Thyroid gland (tissue), 4 donors: ENCODE measurements at regions not wholly inside any gene's neighbourhood (a gene's known extent, or its start where the extent isn't known, plus 50 kb on each side); places are given as distances from the start of the nearest gene placed in this dataset.

Source experiments
- CTCF ChIP-seq, 6 experiments: fragments of 200-600 bp in 3 of 6; fragments of 450-650 bp in 3 of 6; sonication (generic) in 3 of 6; IDR thresholded peaks; one replicate each; pipeline ENCODE4 v1.5.1; 2016 to 2019; ENCODE audit warnings: antibody characterized with exemption in 6 of 6, mild to moderate bottlenecking in 2 of 6, inconsistent platforms in 1 of 6, moderate library complexity in 1 of 6
- POLR2A ChIP-seq, 2 donors: fragments of 450-650 bp; IDR thresholded peaks; one replicate each; pipeline ENCODE4 v1.6.1; 2017; ENCODE audit warnings: antibody characterized with exemption in 2 of 2, mild to moderate bottlenecking in 2 of 2, moderate library complexity in 1 of 2

- TF ChIP-seq CTCF (IDR thresholded peaks at IDR 0.05) (no peak), POLR2A (IDR thresholded peaks at IDR 0.05) (no peak)
Observed at GRCh38 chr6:113524826-113525225, 332.3 kb upstream of the MARCKS start.
